ENCODE measurements at regions not wholly inside any gene's neighbourhood (a gene's known extent, or its start where the extent isn't known, plus 50 kb on each side); places are given as distances from the start of the nearest gene placed in this dataset.

GRCh38 chr9:119078015-119078414, 291.2 kb downstream of the BRINP1 start:
- no peak for DNase-seq (ENCODE audit: low read depth, low spot score)

DNA sequence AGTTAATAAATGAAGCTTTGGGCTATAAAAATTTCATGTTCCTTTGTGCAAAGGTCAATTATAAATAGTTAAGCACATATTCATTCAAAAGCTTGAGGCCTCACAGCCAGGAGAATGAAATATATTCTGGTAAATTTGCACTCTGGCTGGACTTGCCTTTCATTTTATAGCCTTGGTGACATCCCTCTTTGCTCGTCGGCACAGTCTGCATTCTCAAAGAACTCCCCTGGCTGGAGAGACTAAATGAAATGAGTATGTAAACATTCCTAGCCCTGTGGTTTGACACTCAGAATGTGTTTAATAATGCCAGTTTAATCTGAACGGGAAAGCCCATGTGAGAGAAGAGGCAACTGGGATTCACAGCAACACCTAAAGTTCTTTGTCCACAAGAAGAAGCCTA, 285.6 kb downstream of the BRINP1 start:
- DNase-seq (ENCODE audit: low read depth, low spot score) = no peak

GRCh38 chr9:119086590-119086989, 282.6 kb downstream of the BRINP1 start:
- DNase-seq (ENCODE audit: low read depth, low spot score) = no peak

- no peak for DNase-seq (ENCODE audit: low read depth, low spot score)
These were observed 281.2 kb downstream of the BRINP1 start for GRCh38 chr9:119088002-119088547.

DNA sequence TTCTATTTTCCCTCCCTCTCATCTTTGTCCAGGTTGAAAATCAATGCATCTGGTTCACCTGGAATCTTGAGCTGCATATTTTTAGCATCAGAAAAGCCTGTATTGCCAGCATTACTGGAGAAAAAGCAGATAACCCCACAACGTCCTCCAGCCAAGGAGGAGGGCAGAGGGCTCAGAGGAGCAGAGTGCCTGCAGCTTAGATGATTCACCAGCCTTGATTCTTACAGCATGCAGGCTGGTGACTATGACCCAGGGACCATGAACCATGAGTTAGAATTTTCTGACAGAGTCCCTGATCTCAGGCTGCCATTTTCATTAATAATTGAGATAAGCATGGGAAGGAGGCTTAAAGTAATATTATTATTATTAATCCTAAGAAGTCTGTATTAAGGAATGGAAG, 278.2 kb downstream of the BRINP1 start:
- no peak for DNase-seq (ENCODE audit: low read depth, low spot score)

DNA sequence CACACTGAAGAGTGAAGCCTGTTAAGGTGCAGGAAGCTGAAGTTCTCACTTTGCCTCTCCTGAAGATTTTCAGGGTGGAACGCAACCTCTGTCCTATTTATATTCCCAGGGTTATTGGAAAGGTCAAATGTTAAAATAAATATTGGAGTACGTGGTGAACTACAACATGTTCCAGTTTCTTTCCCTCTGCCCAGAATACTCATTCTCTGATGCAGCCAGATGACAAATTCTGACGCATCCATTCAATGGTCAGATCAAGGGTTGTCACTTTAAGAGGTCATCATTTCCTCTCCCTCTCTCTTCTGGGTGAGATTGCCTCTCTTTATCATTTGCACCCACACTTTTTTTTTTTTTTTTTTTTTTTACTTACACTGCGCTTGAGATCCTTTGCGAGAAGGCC, 277.1 kb downstream of the BRINP1 start:
- no peak for DNase-seq (ENCODE audit: low read depth, low spot score)

GRCh38 chr9:119094086-119094485, 275.1 kb downstream of the BRINP1 start:
- DNase-seq (ENCODE audit: low read depth, low spot score) = no peak

DNA sequence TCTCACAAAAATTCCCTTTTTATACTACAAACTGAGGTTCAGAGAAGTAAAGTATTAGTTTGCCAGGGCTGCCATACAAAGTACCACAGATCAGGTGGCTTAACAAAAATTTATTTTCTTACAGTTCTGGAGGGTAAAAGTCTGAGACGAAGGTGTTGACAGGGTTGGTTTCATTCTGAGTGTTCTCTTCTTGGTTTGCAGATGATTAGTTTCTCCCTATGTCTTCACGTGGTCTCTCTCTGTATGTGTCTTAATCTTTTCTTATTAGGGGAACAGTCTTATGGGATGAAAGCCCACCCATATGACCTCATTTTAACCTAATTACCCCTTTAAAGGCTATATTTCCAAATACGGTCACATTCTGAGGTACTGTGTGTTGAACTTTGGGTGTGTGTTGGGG, 274.2 kb downstream of the BRINP1 start:
- no peak for DNase-seq (ENCODE audit: low read depth, low spot score)

- DNase-seq (ENCODE audit: low read depth, low spot score) = no peak
These were observed 268.2 kb downstream of the BRINP1 start for GRCh38 chr9:119101048-119101447.

DNA sequence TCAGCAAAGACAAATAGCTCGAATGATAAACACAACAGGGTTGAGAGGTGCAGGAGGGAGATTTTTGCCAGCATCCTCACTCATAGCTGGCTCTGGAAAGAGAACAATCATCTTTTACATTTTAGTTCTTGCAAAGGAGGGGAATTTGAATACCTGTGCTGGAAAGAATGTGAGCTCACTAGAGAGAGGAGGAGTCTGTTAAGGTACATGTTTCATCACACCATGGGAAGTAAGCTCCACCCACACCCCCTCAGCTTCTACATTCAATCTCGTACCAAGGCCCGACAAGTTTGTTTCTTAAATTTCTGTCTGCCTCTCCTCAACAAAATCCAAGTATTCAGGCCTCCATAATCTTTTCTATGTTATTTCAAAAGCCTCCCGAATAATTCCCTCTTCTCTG, 254.6 kb downstream of the BRINP1 start:
- DNase-seq (ENCODE audit: low read depth, low spot score) = no peak
